GM23338 (cell line): ENCODE measurements at regions not wholly inside any gene's neighbourhood (a gene's known extent, or its start where the extent isn't known, plus 50 kb on each side); places are given as distances from the start of the nearest gene placed in this dataset.

Experiments
- ATAC-seq: fragments of 200-7000 bp; cut with Tn5 transposase; 3 replicates; pipeline ENCODE4 v1.9.1; 2020
- DNase-seq: peaks from one replicate; pipeline ENCODE4 v3.0.0-alpha.2; 2015; ENCODE audit warnings: low spot score
- H2AFZ ChIP-seq: fragments of 200-600 bp; sonication (generic); 2 replicates; pipeline ENCODE4 v1.8.0; 2016; ENCODE audit warnings: antibody characterized with exemption, mild to moderate bottlenecking, moderate library complexity
- H3F3A ChIP-seq: fragments of 200-600 bp; sonication (generic); replicated peaks from 2 replicates; pipeline ENCODE4 v1.8.0; 2017; ENCODE audit warnings: antibody characterized with exemption, mixed run types, low read depth
- H3K27ac ChIP-seq: fragments of 200-600 bp; sonication (generic); 2 replicates; pipeline ENCODE4 v1.6.1; 2016; ENCODE audit warnings: low read depth
- H3K27me3 ChIP-seq: fragments of 200-600 bp; sonication (generic); 2 replicates; pipeline ENCODE4 v1.8.0; 2016; ENCODE audit warnings: mild to moderate bottlenecking, mixed run types, moderate library complexity; ENCODE audit not compliant: insufficient read depth
- H3K36me3 ChIP-seq: fragments of 200-600 bp; sonication (generic); 2 replicates; pipeline ENCODE4 v1.8.0; 2016; ENCODE audit warnings: mild to moderate bottlenecking; ENCODE audit not compliant: insufficient read depth
- H3K4me1 ChIP-seq: fragments of 200-600 bp; sonication (generic); 2 replicates; pipeline ENCODE4 v1.8.0; 2016; ENCODE audit warnings: mild to moderate bottlenecking, moderate library complexity; ENCODE audit not compliant: insufficient read depth
- H3K4me2 ChIP-seq: fragments of 200-600 bp; sonication (generic); 2 replicates; pipeline ENCODE4 v1.7.1; 2017; ENCODE audit warnings: mixed run types
- H3K4me3 ChIP-seq: fragments of 200-600 bp; sonication (generic); 2 replicates; pipeline ENCODE4 v1.6.1; 2016; ENCODE audit warnings: mixed run types
- H3K79me2 ChIP-seq: fragments of 200-600 bp; sonication (generic); replicated peaks from 2 replicates; pipeline ENCODE4 v1.8.0; 2017; ENCODE audit warnings: mild to moderate bottlenecking; ENCODE audit not compliant: insufficient read depth
- H3K9me2 ChIP-seq: fragments of 200-600 bp; sonication (generic); 2 replicates; pipeline ENCODE4 v1.8.0; 2017; ENCODE audit not compliant: insufficient read depth
- H4K20me1 ChIP-seq: fragments of 200-600 bp; sonication (generic); replicated peaks from 2 replicates; pipeline ENCODE4 v1.8.0; 2017; ENCODE audit warnings: mild to moderate bottlenecking; ENCODE audit not compliant: insufficient read depth
- H3K27ac Mint-ChIP-seq: 2 replicates; pipeline ENCODE4 v1.8.0; 2020; ENCODE audit warnings: inconsistent platforms, mild to moderate bottlenecking, moderate library complexity, mixed read lengths
- H3K27me3 Mint-ChIP-seq: 3 replicates; pipeline ENCODE4 v1.8.0; 2022; ENCODE audit warnings: low read depth, mild to moderate bottlenecking, moderate library complexity, mixed read lengths, inconsistent platforms; ENCODE audit not compliant: insufficient read depth, poor library complexity
- H3K36me3 Mint-ChIP-seq: 3 replicates; pipeline ENCODE4 v1.8.0; 2021; ENCODE audit warnings: low read depth, mild to moderate bottlenecking, inconsistent platforms, moderate library complexity, mixed read lengths
- H3K4me1 Mint-ChIP-seq: 3 replicates; pipeline ENCODE4 v1.8.0; 2020; ENCODE audit warnings: mild to moderate bottlenecking, inconsistent platforms, mixed read lengths
- H3K4me3 Mint-ChIP-seq: 3 replicates; pipeline ENCODE4 v1.8.0; 2021; ENCODE audit warnings: moderate library complexity, mild to moderate bottlenecking, inconsistent platforms, mixed read lengths
- H3K9me3 Mint-ChIP-seq: 3 replicates; pipeline ENCODE4 v1.8.0; 2020; ENCODE audit warnings: moderate library complexity, mild to moderate bottlenecking, inconsistent platforms, mixed read lengths
- CREB1 ChIP-seq: fragments of 250-450 bp; sonication (Bioruptor Pico); IDR thresholded peaks from 2 replicates; pipeline ENCODE4 v1.5.0; 2020; ENCODE audit warnings: low read depth, mild to moderate bottlenecking, moderate library complexity
- EZH2phosphoT487 ChIP-seq: fragments of 200-600 bp; sonication (generic); IDR thresholded peaks from one replicate; pipeline ENCODE4 v1.8.1; 2018; ENCODE audit warnings: antibody characterized with exemption; ENCODE audit not compliant: unreplicated experiment
- JUNB ChIP-seq: IDR thresholded peaks from one replicate; pipeline ENCODE4 v1.6.1; 2016; ENCODE audit warnings: antibody characterized with exemption; ENCODE audit not compliant: unreplicated experiment
- NANOG ChIP-seq: IDR thresholded peaks from 2 replicates; pipeline ENCODE4 v1.6.1; 2016; ENCODE audit warnings: antibody characterized with exemption, borderline replicate concordance
- POLR2AphosphoS5 ChIP-seq: IDR thresholded peaks from 2 replicates; pipeline ENCODE4 v1.6.1; 2016; ENCODE audit warnings: antibody characterized with exemption, low read depth
- STAT1 ChIP-seq: IDR thresholded peaks from one replicate; pipeline ENCODE4 v1.6.1; 2016; ENCODE audit warnings: antibody characterized with exemption; ENCODE audit not compliant: unreplicated experiment
- ZNF114 ChIP-seq: fragments of 250-450 bp; sonication (Bioruptor Pico); IDR thresholded peaks from 2 replicates; pipeline ENCODE4 v1.5.0; 2020; ENCODE audit warnings: mild to moderate bottlenecking, moderate library complexity
- ZNF462 ChIP-seq: fragments of 250-450 bp; sonication (Bioruptor Pico); IDR thresholded peaks from 2 replicates; pipeline ENCODE4 v1.5.0; 2020; ENCODE audit warnings: mild to moderate bottlenecking, moderate library complexity

- TF ChIP-seq ZNF462 (CRISPR knock-in tag) (no peak), CREB1 (CRISPR knock-in tag) (no peak), POLR2AphosphoS5 (no peak), NANOG (no peak)
Measured at GRCh38 chrX:40446921-40447320, 133.8 kb upstream of the ATP6AP2 start (continued).

GRCh38 chrX:40445691-40446090 lies 135.1 kb upstream of the ATP6AP2 start:
- H3K27me3 ChIP-seq: no peaks in the 10 kb centered on the region
- H3K4me1 Mint-ChIP-seq: peaks cover 7% of the 10 kb centered on the region; the same call in 2 of the 3 replicates
- H3K36me3 Mint-ChIP-seq: no peaks in the 10 kb centered on the region
- H3K27me3 Mint-ChIP-seq: no peaks in the 10 kb centered on the region
- ATAC-seq (no peak), DNase-seq (no peak)
- H3K9me2 ChIP-seq: no peaks in the 10 kb centered on the region
- no peak overlapping the region for H3K4me3 ChIP-seq
- H3K27ac Mint-ChIP-seq: no peak overlapping the region
- H3K4me2 ChIP-seq: no peak overlapping the region
- H3F3A ChIP-seq: no peaks in the 10 kb centered on the region
- H3K79me2 ChIP-seq: no peaks in the 10 kb centered on the region
- TF ChIP-seq JUNB (no peak), ZNF114 (CRISPR knock-in tag) (no peak), EZH2phosphoT487 (no peak), CREB1 (CRISPR knock-in tag) (no peak), STAT1 (no peak)
- no peaks in the 10 kb centered on the region for H3K4me1 ChIP-seq
- H3K4me3 Mint-ChIP-seq: no peak overlapping the region
- no peaks in the 10 kb centered on the region for H4K20me1 ChIP-seq
- H3K9me3 Mint-ChIP-seq: no peaks in the 10 kb centered on the region
- H3K36me3 ChIP-seq: no peaks in the 10 kb centered on the region
- no peak overlapping the region for H2AFZ ChIP-seq
- no peak overlapping the region for H3K27ac ChIP-seq
